ENCODE measurements at regions not wholly inside any gene's neighbourhood (a gene's known extent, or its start where the extent isn't known, plus 50 kb on each side); places are given as distances from the start of the nearest gene placed in this dataset.

DNA sequence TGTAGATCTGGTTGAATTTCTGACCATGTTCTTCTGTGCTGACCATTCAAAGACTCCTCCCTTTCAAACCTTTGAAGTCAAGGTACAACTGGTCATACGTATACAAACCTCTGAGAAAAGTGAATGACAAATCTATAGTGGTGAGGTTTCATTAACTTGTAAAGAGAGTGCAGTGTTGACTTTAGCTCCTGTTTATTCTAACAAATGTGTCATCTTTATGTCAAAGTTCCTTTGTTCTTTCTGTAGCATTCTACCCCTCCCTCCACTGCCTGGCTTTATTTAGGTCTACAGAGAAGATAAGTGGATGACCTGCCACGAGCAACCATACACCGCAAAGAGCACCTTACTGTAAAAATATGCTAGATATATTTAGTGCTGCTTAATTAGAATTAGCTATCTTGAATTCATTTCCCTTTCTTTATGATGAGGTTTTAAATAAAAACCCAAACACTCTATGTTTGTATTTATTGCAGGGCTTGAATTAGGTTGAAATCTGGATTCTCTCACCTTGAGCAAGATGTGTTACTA, 520.0 kb upstream of the CDH11 start:
- TF ChIP-seq, protein P1, sequence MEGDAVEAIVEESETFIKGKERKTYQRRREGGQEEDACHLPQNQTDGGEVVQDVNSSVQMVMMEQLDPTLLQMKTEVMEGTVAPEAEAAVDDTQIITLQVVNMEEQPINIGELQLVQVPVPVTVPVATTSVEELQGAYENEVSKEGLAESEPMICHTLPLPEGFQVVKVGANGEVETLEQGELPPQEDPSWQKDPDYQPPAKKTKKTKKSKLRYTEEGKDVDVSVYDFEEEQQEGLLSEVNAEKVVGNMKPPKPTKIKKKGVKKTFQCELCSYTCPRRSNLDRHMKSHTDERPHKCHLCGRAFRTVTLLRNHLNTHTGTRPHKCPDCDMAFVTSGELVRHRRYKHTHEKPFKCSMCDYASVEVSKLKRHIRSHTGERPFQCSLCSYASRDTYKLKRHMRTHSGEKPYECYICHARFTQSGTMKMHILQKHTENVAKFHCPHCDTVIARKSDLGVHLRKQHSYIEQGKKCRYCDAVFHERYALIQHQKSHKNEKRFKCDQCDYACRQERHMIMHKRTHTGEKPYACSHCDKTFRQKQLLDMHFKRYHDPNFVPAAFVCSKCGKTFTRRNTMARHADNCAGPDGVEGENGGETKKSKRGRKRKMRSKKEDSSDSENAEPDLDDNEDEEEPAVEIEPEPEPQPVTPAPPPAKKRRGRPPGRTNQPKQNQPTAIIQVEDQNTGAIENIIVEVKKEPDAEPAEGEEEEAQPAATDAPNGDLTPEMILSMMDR (IDR thresholded peaks at IDR 0.05) = no peak
- ATAC-seq = no peak
- 75 to 78% methylated on average over 3 of the region's 3 CpGs for WGBS, 2 donors
- DNase-seq = no peak
- Histone ChIP-seq H3K9me3 (no peaks in the 10 kb centered on the region), H3K4me1 (no peaks in the 10 kb centered on the region), H3K27ac (no peak overlapping the region), H3K27me3 (no peaks in the 10 kb centered on the region), H3K4me3 (no peak overlapping the region), H3K36me3 (no peaks in the 10 kb centered on the region)
- intact Hi-C loops (cut with DNase I) = no loop called here

DNA sequence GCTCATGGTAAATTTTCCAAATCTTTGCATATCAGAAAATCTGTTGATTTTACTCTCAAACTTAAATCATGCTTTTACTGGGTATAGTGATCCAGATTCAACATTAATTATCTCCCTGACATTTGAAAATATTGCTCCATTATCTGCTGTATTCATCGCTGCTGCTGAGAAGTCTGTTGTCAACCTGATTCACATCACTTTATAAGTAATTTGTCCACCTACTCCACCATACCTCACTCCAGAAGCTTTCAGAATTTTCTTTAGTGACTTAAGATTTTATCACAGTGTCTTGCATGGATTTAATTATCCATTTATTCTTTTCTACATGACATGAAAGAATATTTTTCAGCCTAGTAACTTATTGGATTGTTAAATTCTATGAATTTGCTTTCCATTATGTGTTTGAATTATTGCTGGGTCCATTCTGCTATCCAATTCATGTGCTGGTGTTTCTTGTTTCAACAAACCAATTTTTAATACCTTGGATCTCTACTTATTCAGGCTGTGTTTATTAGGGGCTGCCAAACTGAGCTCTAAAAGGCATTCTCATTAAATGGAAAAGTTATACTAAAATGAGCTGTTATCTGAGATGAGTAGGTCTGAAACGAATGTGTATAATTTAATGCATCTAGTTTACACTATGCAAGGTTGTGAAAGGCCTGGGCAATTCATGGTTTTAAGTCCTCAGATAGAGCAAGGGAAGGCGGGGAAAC, 519.3 kb upstream of the CDH11 start:
- Histone ChIP-seq H3K27ac (no peak overlapping the region), H3K27me3 (no peaks in the 10 kb centered on the region), H3K4me3 (no peak overlapping the region), H3K4me1 (no peaks in the 10 kb centered on the region), H3K36me3 (no peaks in the 10 kb centered on the region), H3K9me3 (no peaks in the 10 kb centered on the region)
- DNase-seq = no peak
- WGBS, 2 donors = 90 to 92% methylated on average over 3 of the region's 3 CpGs
- intact Hi-C loops (cut with DNase I) = no loop called here
- ATAC-seq = no peak
- TF ChIP-seq, protein P1 (IDR thresholded peaks at IDR 0.05) = no peak

DNA sequence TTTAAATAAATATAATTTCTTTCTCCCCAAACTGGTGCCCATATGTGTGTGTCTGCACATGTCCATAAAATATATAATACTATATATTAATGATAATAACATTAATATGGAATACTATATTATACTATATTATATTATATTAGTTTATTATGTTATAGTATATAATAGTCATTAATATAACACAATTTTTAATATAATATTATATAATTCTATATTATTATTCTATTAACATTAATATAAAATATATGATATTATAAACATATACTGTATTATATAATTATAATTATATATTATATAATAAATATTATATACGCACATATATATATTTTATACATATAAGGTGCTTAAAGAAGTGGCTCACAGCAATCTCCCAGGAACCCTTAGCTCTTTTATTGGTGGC, 513.0 kb upstream of the CDH11 start:
- 95 to 98% methylated on average over 1 of the region's 1 CpG for WGBS, 2 donors
- no peaks in the 10 kb centered on the region for H3K36me3 ChIP-seq
- H3K4me3 ChIP-seq = no peak overlapping the region
- H3K9me3 ChIP-seq = no peaks in the 10 kb centered on the region
- DNase-seq (no peak), ATAC-seq (no peak)
- H3K27ac ChIP-seq = no peak overlapping the region
- intact Hi-C loops (cut with DNase I) = no loop called here
- TF ChIP-seq, protein P1 (IDR thresholded peaks at IDR 0.05) = no peak
- H3K27me3 ChIP-seq = peaks cover 0 to 6% (median 0%) of the 10 kb centered on the region in 7 donors
- H3K4me1 ChIP-seq = no peaks in the 10 kb centered on the region

DNA sequence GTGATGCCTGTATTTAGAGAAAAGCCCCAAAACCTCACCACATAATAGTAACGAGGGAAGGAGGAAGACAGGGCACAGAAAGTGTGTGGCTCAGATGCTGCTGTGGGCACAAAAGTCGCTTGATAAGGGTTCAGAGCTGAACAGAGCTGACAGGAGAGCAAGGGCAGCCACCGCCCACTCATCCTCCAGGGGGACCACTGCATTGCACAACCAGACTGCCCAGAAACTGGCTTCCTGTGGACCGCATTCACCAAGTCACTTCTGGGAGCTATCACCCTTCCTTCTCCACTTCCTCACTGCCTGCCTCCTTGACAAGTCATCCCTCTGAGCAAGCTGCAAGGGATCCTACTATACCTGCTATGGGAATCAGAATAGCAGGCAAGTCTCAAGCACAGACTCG, 512.4 kb upstream of the CDH11 start:
- no peaks in the 10 kb centered on the region for H3K36me3 ChIP-seq
- DNase-seq = no peak
- H3K9me3 ChIP-seq = no peaks in the 10 kb centered on the region
- no peaks in the 10 kb centered on the region for H3K4me1 ChIP-seq
- 76 to 84% methylated on average over 5 of the region's 5 CpGs for WGBS, 2 donors
- ATAC-seq = no peak
- intact Hi-C loops (cut with DNase I) = no loop called here
- TF ChIP-seq, protein P1 (IDR thresholded peaks at IDR 0.05) = no peak
- no peak overlapping the region for H3K27ac ChIP-seq
- H3K4me3 ChIP-seq = no peak overlapping the region
- H3K27me3 ChIP-seq = peaks cover 0 to 6% (median 0%) of the 10 kb centered on the region in 7 donors
